ENCODE measurements at regions not wholly inside any gene's neighbourhood (a gene's known extent, or its start where the extent isn't known, plus 50 kb on each side); places are given as distances from the start of the nearest gene placed in this dataset.

DNA sequence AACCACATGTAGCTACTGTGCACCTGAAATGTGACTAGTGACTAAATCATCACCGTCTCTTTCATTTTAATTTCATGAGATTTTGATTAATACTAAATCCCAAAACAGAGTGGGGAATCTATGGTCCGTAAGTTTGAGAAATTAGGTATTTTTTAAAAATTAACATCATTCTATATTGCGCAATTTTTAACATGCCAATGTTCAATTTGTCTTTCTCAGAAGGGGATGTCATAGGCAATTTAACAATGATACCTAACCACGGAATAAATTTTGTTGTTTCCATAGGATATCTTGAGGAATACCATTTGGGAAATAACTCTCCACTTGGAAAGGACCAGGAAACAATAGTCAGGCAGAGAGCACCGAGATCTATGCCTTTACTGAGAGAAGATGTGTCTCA, 267.7 kb downstream of the FAM76B start:
- H3K9ac ChIP-seq (ENCODE audit: low read length) = no peak overlapping the region
- H4K20me1 ChIP-seq (ENCODE audit: control insufficient read depth, insufficient read depth, low read length, poor library complexity, severe bottlenecking) = no peaks in the 10 kb centered on the region
- H3K4me1 Mint-ChIP-seq = no peaks in the 10 kb centered on the region
- ChIA-PET CTCF (no interaction called here), POLR2A (no interaction called here)
- H3K27ac ChIP-seq (ENCODE audit: low read length in 2 of 2) = no peak overlapping the region
- no peak overlapping the region for H3K4me3 Mint-ChIP-seq
- intact Hi-C loops (cut with micrococcal nuclease) = no loop called here
- no peaks in the 10 kb centered on the region for H3K27me3 Mint-ChIP-seq
- no peaks in the 10 kb centered on the region for H3K9me3 Mint-ChIP-seq (ENCODE audit: insufficient read depth)
- no peaks in the 10 kb centered on the region for H3K9me3 ChIP-seq (ENCODE audit: control extremely low read depth in 1 of 3, control insufficient read depth in 2 of 3, insufficient read depth in 1 of 3, low read length in 2 of 3)
- no peaks in the 10 kb centered on the region for H3K27me3 ChIP-seq (replicated peaks in 1 of 4; ENCODE audit: control extremely low read depth in 1 of 4, control insufficient read depth in 3 of 4, insufficient read depth in 4 of 4, low read length in 3 of 4)
- no peaks in the 10 kb centered on the region for H3K79me2 ChIP-seq (ENCODE audit: control insufficient read depth, insufficient read depth, low read length)
- no peak overlapping the region for H3K4me3 ChIP-seq (ENCODE audit: control extremely low read depth in 1 of 5, extremely low read depth in 1 of 5, insufficient read depth in 1 of 5, low read depth in 2 of 5, low read length in 4 of 5)
- TF ChIP-seq, protein P1, sequence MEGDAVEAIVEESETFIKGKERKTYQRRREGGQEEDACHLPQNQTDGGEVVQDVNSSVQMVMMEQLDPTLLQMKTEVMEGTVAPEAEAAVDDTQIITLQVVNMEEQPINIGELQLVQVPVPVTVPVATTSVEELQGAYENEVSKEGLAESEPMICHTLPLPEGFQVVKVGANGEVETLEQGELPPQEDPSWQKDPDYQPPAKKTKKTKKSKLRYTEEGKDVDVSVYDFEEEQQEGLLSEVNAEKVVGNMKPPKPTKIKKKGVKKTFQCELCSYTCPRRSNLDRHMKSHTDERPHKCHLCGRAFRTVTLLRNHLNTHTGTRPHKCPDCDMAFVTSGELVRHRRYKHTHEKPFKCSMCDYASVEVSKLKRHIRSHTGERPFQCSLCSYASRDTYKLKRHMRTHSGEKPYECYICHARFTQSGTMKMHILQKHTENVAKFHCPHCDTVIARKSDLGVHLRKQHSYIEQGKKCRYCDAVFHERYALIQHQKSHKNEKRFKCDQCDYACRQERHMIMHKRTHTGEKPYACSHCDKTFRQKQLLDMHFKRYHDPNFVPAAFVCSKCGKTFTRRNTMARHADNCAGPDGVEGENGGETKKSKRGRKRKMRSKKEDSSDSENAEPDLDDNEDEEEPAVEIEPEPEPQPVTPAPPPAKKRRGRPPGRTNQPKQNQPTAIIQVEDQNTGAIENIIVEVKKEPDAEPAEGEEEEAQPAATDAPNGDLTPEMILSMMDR (IDR thresholded peaks at IDR 0.05) = no peak
- no peak for TF ChIP-seq EZH2 (IDR thresholded peaks at IDR 0.05; ENCODE audit: borderline replicate concordance, insufficient read depth, low read depth, low read length, poor library complexity, severe bottlenecking)
- WGBS (ENCODE audit: insufficient coverage) = 100% methylated on average over 1 of the region's 5 CpGs
- no peaks in the 10 kb centered on the region for H3K36me3 ChIP-seq (replicated peaks in 1 of 2; ENCODE audit: control extremely low read depth in 1 of 2, control insufficient read depth in 1 of 2, extremely low read depth in 1 of 2, insufficient read depth in 2 of 2, low read length in 1 of 2)
- DNase-seq = no peak
- no peak overlapping the region for H2AFZ ChIP-seq (ENCODE audit: insufficient read depth, low read depth, low read length, poor library complexity, severe bottlenecking)
- ATAC-seq (ENCODE audit: low read depth) = no peak
- H3K4me1 ChIP-seq (ENCODE audit: control insufficient read depth in 2 of 2, insufficient read depth in 2 of 2, low read length in 2 of 2) = no peaks in the 10 kb centered on the region
- no peak overlapping the region for H3K4me2 ChIP-seq (replicated peaks; ENCODE audit: low read depth, low read length, poor library complexity, severe bottlenecking)
- H3K27ac Mint-ChIP-seq = no peak overlapping the region

- Histone ChIP-seq H3K27me3 (replicated peaks in 1 of 4; ENCODE audit: control extremely low read depth in 1 of 4, control insufficient read depth in 3 of 4, insufficient read depth in 4 of 4, low read length in 3 of 4) (no peaks in the 10 kb centered on the region), H3K27ac (ENCODE audit: low read length in 2 of 2) (no peak overlapping the region), H3K4me2 (replicated peaks; ENCODE audit: low read depth, low read length, poor library complexity, severe bottlenecking) (no peak overlapping the region), H3K4me3 (ENCODE audit: control extremely low read depth in 1 of 5, extremely low read depth in 1 of 5, insufficient read depth in 1 of 5, low read depth in 2 of 5, low read length in 4 of 5) (no peak overlapping the region), H3K36me3 (replicated peaks in 1 of 2; ENCODE audit: control extremely low read depth in 1 of 2, control insufficient read depth in 1 of 2, extremely low read depth in 1 of 2, insufficient read depth in 2 of 2, low read length in 1 of 2) (no peaks in the 10 kb centered on the region), H2AFZ (ENCODE audit: insufficient read depth, low read depth, low read length, poor library complexity, severe bottlenecking) (no peak overlapping the region), H4K20me1 (ENCODE audit: control insufficient read depth, insufficient read depth, low read length, poor library complexity, severe bottlenecking) (no peaks in the 10 kb centered on the region), H3K9ac (ENCODE audit: low read length) (no peak overlapping the region), H3K4me1 (ENCODE audit: control insufficient read depth in 2 of 2, insufficient read depth in 2 of 2, low read length in 2 of 2) (no peaks in the 10 kb centered on the region), H3K9me3 (ENCODE audit: control extremely low read depth in 1 of 3, control insufficient read depth in 2 of 3, insufficient read depth in 1 of 3, low read length in 2 of 3) (no peaks in the 10 kb centered on the region), H3K79me2 (ENCODE audit: control insufficient read depth, insufficient read depth, low read length) (no peaks in the 10 kb centered on the region)
- TF ChIP-seq, protein P1 (IDR thresholded peaks at IDR 0.05) = no peak
- no peak for TF ChIP-seq EZH2 (IDR thresholded peaks at IDR 0.05; ENCODE audit: borderline replicate concordance, insufficient read depth, low read depth, low read length, poor library complexity, severe bottlenecking)
- H3K27ac Mint-ChIP-seq = no peak overlapping the region
- intact Hi-C loops (cut with micrococcal nuclease) = no loop called here
- no peaks in the 10 kb centered on the region for H3K27me3 Mint-ChIP-seq
- ChIA-PET POLR2A (no interaction called here), CTCF (no interaction called here)
- ATAC-seq (ENCODE audit: low read depth) = no peak
- no peak overlapping the region for H3K4me3 Mint-ChIP-seq
- DNase-seq = no peak
- H3K9me3 Mint-ChIP-seq (ENCODE audit: insufficient read depth) = no peaks in the 10 kb centered on the region
- WGBS (ENCODE audit: insufficient coverage) = 43% methylated on average over 1 of the region's 4 CpGs
- H3K4me1 Mint-ChIP-seq = no peaks in the 10 kb centered on the region
These were observed 268.4 kb downstream of the FAM76B start for GRCh38 chr11:95521133-95521542.

All from B cell (primary cell).